Kidney tubule cell (primary cell): ENCODE measurements at regions not wholly inside any gene's neighbourhood (a gene's known extent, or its start where the extent isn't known, plus 50 kb on each side); places are given as distances from the start of the nearest gene placed in this dataset.
A peak's percentile ranks its signal among the peaks of the same experiment; 100 is the strongest.

Experiments used
- DNase-seq: peaks from one replicate; pipeline ENCODE4 v3.0.0-alpha.2; 2018; ENCODE audit warnings: low spot score

DNA sequence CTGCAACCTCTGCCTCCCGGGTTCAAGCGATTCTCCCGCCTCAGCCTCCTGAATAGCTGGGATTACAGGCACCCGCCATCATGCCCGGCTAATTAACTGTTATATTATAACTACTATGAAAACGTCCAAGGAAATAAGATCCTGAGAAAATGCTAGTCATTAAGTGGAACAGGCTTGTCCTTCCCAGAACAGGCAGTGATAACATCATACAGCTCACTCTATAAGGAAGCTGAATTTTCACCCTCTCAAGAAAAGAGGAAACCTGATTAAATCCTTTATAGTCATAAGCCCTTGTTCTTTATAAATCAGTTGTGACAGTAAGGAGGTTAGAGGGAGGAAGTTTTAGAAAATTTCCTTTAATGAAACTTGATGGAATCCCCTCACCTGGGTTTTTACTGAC, 163.9 kb upstream of the CLINT1 start:
- DNase-seq, result no peak

DNA sequence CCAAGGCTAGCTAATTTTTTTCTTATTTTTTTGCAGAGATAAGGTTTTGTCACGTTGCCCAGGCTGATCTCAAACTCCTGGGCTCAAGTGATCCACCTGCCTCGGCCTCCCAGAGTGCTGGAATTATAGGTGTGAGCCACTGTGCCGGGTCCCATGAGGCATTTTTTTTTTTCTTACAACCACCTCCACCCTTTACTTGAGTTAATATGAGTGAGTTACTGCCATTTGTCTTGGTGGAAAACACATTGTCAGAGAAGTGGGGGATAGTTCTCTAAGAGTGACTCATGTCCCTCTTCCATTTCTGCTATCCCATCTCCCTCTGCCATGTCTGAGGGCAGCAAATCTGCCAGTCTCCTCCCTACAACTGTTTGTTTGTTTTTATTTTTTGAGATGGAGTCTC, 163.4 kb upstream of the CLINT1 start:
- DNase-seq, result no peak

DNA sequence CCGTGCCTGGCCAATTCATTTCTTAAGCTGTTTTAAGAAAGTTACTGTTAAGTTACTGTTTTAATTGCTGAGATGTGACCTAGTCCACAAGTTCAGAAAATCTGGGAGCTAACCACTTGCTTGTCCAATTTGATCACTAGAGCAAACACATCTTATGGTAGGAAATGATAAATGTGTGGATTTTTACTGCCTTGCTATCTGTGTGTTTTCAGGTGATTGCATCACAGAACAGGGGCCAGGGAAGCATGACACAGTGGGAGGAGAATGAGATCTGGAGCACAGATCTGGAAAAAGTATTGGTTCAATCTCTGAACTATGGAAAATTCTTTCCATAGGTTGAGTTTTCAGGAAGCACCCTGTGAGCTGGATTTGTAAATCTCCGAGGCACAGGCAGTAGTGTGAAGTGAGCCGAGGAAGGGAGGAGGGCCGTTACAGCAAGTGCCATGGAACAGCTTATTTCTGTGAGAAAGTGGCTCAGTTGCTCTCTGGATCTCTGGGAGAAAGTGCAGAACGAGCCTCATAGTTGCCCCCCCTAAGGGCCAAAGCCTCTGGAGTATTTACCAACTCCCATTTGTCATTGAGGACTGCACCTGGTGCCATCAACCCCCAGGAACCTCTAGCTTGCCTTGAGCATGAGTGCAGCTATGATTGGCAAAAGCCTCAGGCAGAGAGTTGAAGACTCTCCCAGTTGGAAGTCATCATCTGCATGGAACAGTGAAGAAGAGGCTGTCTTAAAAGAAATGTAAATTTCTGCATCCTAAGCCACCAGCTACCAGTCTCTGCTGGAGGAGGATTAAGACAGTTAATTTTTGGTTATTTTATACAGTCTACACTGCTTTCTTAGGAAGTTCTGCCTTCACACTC, 161.8 kb upstream of the CLINT1 start:
- peak; percentile 3 for DNase-seq

DNA sequence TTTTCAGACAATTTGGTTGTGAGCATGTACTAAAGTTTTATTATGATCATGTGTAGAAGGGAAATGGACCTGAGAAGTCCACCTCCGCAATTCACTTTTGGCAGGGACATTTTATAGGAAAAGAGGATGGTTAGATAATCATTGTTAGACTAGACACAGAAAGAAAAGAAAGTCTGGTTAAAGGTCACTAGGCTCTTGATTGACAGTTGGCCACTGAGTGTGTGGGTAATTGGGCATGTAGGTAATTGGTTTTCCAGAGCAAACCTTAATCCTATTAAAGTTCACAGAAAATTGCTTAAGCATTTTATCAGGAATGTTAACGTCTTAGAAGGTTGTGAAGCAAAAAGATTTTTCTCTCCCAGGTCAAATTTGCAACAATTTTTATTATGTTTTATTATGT, 158.5 kb upstream of the CLINT1 start:
- no peak for DNase-seq

DNA sequence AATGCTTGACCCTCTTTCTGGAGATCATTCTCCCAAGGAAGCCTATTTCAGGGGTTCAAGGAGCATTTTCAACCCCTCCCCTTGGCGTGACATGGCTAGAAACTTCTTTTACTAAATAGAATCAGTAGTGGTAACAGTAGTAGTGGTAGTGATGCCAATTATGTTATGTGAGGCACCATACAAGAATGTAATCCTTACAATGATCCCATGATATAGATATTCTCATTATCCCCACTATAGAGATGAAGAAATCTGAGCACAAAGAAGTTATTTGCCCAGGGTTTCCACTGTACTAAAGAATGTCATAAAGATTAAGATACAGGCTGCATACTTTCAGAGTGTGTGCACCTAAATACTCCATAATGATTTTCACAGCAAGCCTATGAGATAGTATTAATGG, 155.4 kb upstream of the CLINT1 start:
- no peak for DNase-seq

DNA sequence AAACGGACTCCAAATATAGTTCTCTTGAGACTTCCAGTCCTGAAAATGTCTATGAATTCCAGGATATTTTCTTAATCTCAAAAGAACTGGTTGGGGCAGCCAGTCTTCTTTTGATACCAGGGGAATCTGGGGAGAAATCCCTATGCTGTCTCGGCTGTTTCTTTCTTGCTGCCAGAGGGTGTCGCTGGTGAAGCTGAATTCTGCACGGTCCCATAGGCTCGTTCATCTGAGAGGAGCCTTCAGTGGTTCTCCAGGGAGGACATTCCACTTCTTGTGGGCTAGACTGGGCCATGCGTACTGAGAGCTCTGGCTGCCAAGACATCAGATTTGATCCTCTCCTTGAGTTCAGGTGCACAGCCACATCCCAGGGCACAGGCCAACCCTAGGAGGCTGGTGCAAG, 155.0 kb upstream of the CLINT1 start:
- DNase-seq, result peak; percentile 43

DNA sequence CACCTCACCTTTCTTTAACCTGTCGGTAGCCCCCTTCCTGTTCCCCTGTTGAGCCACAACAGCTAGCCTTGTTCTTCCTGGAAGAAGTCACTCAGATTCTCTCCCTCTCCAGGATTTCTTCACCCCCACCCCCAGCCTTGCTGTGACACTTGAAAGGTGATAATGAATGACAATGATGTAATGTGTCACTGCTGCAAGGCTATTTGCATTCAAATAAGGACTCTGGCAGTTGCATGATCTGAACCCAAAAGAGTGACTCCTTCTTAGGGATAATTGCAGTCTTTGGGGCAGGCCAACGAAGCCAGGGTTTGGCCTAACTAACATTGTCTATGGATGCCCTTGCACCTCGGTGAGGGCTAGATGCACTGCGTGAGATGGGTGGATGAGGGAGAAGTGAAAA, 154.4 kb upstream of the CLINT1 start:
- DNase-seq, result no peak

DNA sequence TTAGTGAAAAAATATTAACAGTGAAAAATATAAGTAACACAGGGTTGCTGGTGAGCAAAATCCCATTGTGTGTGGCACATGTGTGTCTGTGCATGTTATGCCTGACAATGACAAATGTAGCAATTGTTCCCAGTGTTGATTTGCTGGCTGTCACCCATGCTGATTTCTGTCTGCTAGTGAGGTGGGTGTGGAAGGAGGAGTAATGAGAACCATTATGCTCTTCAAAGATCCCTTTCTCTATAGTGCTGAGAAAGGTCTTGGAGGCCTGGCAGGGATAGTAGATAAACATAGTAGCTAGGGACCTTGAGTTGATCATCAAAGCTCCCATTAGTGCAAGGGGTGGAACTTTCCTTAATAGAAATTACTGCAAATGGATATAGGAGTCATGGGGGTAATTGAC, 152.5 kb upstream of the CLINT1 start:
- DNase-seq, result no peak

DNA sequence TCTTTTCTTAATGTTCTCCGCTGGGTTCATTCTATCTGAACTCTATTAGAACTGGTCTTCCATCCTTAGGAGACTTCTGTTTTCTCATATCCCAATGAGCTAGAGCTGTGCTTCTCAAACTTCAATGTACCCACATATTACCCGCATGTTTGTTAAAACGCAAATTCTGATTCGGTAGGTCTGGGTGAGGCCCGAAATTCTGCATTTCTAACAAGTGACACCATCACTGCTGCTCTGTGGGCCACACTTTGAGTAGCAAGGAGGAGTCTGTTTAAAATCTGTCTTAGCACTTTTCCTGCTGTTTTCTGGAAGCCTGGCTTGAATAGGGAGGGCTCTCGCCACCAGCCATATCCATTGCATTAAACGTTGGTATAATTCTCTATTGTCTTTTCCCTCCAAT, 151.9 kb upstream of the CLINT1 start:
- DNase-seq, result no peak

DNA sequence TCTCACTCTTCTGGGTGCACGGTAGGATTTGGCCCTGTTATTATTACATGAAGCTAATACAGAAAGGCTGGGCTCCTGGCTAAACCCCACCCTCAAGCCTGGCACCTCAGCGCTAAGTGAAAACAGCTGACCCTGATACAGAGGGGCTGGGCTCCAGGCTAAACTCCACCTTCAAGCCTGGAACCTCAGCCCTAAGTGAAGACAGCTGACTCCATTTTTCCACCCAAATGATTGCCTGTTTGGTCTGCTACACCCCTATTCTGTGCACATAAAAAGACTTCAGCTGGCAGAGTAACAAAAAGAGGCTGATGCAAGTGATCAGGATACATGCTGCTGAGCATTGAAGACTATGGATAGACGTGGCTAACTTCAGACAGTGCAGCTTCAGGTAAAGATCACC, 148.4 kb upstream of the CLINT1 start:
- no peak for DNase-seq

DNA sequence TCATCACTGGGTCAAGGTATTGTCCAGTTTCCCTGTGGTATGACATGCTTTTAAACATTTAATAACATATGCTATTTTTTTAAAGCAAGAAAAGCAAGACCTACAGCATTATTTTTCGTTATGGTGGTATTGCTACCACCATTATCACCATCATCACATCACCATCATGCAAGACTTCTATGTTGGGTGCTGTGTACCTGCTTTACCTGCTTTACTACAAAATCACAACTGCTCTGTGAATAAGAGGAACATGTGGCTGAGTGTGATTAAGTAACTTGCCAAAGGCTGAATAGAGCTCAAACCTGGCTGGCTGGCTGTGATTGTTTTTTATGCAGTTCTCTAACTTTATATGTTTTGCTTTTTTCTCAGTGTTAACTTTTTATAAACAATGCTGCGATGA, 140.8 kb upstream of the CLINT1 start:
- DNase-seq, result no peak

DNA sequence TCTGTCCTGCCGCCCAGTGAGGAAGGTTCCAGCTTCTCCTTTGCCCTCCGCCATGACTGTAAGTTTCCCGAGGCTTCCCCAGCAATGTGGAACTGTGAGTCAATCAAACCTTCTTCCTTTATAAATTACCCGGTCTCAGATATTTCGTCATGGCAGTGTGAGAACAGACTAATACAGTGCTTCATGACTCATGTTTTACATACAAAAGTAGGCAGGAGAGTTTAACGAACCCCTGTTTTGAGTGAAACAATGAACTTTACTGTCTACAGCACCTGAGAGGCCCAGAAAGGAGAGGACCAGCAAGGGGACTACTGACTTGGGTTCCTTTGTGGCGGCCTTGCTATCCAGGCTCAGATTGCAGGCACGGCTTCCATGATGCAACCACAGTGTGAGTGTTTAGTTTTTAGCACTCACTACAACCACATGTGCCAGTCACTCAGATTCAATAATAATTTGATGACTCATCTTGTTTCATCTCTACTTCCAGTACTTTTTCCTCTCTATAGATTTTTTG, 139.1 kb upstream of the CLINT1 start:
- peak; percentile 17 for DNase-seq

DNA sequence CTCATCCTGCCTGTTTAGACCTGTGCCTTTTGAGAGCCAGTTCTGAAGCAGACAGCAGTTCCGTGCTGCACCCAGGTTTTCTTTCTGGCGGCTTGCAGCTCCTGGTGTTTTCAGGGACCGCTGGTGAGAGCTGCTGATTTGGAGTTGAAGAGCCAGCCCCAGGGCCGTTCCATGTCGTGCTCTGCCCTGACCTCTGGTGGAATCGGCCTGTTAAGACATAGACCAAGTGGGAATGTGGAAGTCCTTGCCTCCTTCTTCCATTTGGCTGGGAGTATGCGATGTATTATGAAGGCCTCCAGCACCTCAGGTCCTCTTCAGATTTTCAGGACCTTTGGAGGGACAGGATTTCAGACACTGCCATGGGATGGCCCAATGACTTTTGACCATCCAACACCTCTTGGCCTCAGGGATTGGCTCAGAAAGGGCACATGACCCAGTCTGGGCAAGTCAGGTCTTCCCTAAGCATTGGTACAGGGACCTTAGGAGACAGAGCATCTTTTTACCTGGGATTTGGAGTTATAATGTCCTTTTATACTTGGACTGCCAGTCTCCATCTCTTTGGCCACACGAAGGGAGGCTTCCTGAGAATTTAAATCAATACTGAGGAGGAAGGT, 136.1 kb upstream of the CLINT1 start:
- DNase-seq, result peak; percentile 70

DNA sequence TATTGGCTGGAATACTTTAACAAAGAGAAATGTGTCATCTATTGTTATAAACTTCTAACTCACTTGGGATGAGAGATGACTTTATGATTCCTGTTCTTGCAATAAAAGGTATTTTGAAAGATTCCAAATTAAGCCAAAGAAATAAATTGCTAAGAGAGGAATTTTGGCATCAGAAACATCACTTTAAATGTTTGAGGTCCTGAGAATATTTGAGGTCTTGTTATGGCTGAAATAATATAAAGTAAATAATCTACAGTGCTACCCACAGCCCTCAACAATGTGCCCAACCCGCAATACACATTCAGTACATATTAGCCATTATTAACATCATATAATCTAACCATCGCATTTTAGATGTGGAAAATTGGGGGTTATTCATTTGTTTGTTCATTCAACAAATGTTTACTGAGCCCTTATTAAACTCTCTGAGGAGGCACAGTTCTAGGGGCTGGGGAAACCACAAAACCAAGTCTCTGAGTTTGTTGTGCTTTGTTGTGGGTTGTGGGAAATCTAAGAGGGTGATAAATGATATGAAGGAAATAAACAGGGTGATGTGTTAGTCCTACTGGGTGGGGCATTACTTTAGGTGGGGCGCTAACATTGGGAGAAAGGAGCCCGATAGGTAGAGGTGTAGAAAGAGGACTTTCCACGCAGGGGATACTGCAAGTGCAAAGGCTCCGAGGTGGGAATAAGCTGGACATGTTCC, 135.2 kb upstream of the CLINT1 start:
- no peak for DNase-seq

DNA sequence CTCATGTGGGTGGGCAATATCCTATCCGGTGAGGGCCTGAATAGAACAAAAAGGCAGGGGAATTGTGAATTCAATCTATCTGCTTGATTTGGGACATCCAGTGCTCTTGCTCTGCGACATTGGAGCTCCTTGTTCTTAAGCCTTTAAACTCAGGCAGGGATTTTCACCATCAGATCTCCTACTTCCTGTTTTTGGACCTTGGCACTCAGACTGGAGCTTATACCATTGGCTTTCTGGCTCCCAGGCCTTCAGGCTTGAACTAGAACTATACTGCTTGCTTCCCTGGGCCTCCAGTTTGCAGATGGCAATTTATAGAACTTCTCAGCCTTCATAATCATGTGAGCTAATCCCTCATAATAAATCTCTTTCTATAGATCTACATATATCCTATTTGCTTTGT, 134.3 kb upstream of the CLINT1 start:
- DNase-seq, result no peak

DNA sequence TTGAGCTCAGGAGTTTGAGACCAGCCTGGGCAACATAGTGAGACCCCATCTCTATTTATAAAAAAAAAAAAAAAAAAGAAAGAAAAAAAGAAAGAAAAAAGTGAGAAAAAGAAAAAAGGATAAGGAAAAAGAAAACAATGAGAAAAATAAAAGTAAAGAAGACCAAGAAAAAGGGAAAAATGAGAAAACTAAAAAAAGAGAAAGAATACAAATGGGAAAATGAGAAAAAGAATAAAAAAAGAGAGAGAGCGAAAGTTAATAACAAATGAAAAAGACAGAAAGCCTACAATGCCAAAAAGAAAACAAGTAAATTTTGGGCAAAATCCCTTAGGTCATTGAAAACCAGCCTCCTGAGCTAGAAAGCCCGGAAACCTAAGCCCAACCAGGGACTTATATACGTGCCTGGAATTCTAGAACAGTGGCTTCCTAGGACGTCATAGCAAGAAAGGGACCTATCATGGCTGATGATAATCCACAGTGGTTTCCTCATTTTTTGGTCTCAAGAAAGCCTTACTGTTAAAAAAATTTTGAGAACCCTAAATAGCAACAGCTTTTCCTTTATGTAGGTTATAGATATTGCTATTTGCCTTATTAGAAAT, 131.7 kb upstream of the CLINT1 start:
- no peak for DNase-seq

DNA sequence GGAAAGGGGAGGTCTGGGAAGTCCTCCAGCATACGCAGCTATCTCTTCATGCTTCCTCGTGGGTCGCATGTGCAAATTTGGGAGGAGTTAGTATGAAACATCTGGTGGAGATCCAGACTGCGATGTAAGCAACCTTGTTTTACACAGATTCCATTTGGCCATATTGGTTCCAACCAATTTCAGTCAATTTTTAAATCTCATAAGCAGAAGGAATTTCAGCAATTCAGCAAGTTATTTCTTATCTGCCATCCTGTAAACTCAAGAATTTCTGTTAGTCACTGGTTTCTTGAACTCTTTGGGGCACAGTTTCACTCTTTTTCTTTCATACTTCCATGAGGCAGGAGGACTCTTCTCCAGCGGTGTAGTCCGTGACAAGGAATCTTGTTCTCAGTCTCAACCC, 130.4 kb upstream of the CLINT1 start:
- DNase-seq, result no peak

DNA sequence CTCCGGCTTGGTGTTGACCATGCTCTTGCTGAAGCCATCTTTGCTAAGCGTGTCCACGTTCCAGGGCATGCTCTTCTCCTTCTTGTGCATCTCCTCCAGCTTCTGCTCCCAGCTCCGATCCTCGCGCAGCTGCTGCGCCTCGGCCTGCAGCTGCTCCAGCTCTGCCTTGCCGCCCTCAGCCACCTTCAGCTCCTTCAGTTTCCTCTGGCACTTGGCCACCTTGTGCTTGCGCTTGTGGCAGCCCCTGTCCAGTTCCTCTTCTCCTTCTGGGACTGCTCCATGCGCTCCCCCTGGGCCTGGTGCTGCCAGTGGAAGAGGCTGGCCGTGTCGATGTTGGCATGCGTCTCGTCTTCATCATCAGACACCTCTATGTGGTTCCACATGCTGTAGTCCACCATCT, 128.3 kb upstream of the CLINT1 start:
- DNase-seq, result no peak

DNA sequence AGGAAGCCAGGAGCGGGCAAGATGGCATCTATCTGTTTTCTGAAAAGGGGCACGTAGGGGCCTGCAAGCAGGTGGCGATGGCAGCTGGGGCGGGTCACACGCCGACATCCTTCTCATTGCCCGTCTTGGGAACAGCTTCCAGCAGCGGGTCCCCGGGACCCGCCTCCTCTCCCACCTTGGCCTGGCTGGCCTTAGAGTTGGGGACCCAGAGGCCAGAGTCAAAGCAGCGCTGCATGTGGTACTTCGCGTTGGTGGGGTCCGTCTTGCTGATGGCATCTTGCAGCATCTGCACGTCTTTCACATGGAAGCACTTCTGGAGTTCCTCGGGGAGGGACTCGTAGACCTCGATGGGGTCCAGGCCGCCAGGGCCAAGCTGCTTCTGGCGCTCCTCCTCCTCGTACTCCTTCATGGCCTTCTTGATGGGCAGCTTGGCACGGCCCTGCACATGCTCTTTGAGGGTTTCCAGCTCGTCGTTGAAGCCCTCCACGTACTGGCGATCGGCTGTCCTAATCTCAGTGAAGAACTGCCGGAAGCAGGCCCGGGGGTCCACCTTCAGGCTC, 127.6 kb upstream of the CLINT1 start:
- no peak for DNase-seq

DNA sequence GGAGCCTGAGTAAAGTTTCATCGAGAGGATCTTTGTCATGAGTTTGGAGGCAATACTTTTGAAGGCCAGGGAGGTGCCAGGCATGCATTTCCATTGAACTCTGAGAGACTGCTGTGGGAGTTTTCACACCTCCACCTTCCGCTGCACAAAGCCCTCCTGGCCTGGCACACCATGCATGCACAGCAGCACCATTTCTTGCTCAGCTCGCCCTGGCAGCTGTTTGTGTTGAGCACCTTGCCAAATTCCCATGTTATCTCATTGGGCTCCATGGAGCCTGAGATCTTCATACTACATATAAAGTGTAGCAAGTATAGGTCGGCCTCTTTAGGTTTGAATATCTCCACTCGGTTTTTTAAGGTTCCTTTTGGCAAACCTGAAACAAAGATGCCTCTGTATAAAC, 125.7 kb upstream of the CLINT1 start:
- DNase-seq, result no peak

DNA sequence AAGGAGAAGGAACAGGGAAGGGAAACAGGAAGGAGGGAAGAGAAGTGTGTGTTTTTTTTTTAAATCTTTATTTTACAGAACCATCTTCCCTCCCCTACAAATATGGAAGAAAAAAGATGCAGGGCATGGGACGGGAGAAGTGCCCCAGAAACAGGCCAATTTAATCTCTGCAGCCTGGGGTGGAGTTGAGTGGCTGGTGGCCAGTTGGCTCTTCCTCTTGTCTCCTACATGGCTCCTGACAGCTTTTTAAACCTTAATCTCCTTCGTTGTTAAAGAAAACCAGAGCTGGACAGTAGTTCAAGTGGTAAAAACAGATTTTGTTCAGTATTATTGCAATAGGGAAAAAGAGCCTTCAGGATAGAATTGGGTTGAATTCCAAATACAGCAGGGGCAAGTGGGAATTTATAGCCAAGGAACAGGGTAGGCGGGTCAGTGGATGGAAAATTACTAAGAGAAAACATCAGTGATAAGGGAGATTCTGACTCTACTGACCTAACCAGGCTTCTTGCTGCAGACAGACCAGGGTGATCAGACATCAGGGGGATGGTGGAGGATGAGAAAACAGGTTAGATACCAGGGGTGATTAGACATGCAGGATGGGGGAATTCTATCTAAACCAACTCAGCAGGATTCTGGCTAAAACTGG, 125.1 kb upstream of the CLINT1 start:
- DNase-seq, result no peak

DNA sequence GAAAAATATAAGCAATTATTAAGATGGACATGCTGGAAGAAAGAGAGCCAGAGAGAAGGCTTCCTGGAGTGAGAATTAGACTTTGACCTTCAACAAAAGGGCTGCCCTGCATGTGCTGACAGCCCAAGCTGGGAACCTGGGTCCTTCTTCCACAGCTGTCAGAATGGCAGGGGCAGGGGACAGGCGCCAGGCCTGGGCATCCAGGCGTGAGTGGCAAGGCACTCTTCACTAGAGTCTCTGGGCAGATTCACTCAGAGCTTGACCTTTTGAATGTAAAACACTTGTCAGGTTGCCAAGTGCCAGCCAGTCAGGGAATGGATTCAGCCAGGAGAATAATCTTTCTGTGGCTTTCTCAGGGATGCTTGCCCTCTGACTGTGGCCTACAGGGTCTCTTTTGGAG, 119.1 kb upstream of the CLINT1 start:
- DNase-seq, result peak; percentile 65
